Mesenchymal stem cell (in vitro differentiated cells and primary cell): ENCODE measurements at regions not wholly inside any gene's neighbourhood (a gene's known extent, or its start where the extent isn't known, plus 50 kb on each side); places are given as distances from the start of the nearest gene placed in this dataset.

Source experiments
- DNase-seq: peaks from one replicate; pipeline ENCODE4 v3.0.0-alpha.2; 2013
- H2AFZ ChIP-seq: one replicate; pipeline ENCODE4 v1.6.1; 2013; ENCODE audit warnings: low read depth, mild to moderate bottlenecking, control low read depth, inconsistent platforms, low read length, moderate library complexity
- H2AK5ac ChIP-seq: 2 replicates; pipeline ENCODE4 v1.6.1; 2013; ENCODE audit warnings: low read length, moderate library complexity, mild to moderate bottlenecking, inconsistent platforms; ENCODE audit not compliant: severe bottlenecking
- H2BK120ac ChIP-seq: one replicate; pipeline ENCODE4 v1.6.1; 2013; ENCODE audit warnings: low read depth, mild to moderate bottlenecking, inconsistent platforms, low read length, moderate library complexity
- H2BK12ac ChIP-seq, 2 experiments: one replicate each; pipeline ENCODE4 v1.6.1; 2013; ENCODE audit warnings: inconsistent platforms in 2 of 2, low read length in 2 of 2, mild to moderate bottlenecking in 2 of 2, moderate library complexity in 2 of 2, control low read depth in 1 of 2
- H2BK15ac ChIP-seq: one replicate; pipeline ENCODE4 v1.6.1; 2013; ENCODE audit warnings: mild to moderate bottlenecking, low read depth, inconsistent platforms; ENCODE audit not compliant: poor library complexity, severe bottlenecking
- H2BK5ac ChIP-seq: 2 replicates; pipeline ENCODE4 v1.6.1; 2013; ENCODE audit warnings: low read depth, mild to moderate bottlenecking, low read length, control low read depth, inconsistent platforms; ENCODE audit not compliant: poor library complexity, severe bottlenecking
- H3K14ac ChIP-seq, 2 experiments: one replicate each; pipeline ENCODE4 v1.6.1; 2013; ENCODE audit warnings: inconsistent platforms in 2 of 2, low read length in 2 of 2, control low read depth in 1 of 2, mild to moderate bottlenecking in 1 of 2, moderate library complexity in 1 of 2
- H3K18ac ChIP-seq, 2 experiments: one replicate each; pipeline ENCODE4 v1.6.1; 2013; ENCODE audit warnings: inconsistent platforms in 2 of 2, low read length in 2 of 2, control low read depth in 1 of 2, low read depth in 1 of 2, mild to moderate bottlenecking in 1 of 2
- H3K23ac ChIP-seq, 2 experiments: one replicate each; pipeline ENCODE4 v1.6.1; 2013; ENCODE audit warnings: inconsistent platforms in 2 of 2, low read length in 2 of 2, mild to moderate bottlenecking in 2 of 2, moderate library complexity in 2 of 2, control low read depth in 1 of 2
- H3K27ac ChIP-seq: 2 replicates; pipeline ENCODE4 v1.5.1; 2013; ENCODE audit warnings: mild to moderate bottlenecking, moderate library complexity, low read length, control low read depth, inconsistent platforms; ENCODE audit not compliant: poor library complexity, severe bottlenecking
- H3K27me3 ChIP-seq, 2 experiments: 2 replicates each; pipeline versions ENCODE4 v1.6.1 to v1.7.0; 2013; ENCODE audit warnings: low read length in 2 of 2, mild to moderate bottlenecking in 2 of 2, moderate library complexity in 2 of 2, control low read depth in 1 of 2, inconsistent platforms in 1 of 2; ENCODE audit not compliant: control insufficient read depth in 1 of 2, insufficient read depth in 1 of 2
- H3K36me3 ChIP-seq, 2 experiments: 2 replicates each; pipeline versions ENCODE4 v1.6.1 to v1.7.0; 2013; ENCODE audit warnings: low read length in 2 of 2, control low read depth in 1 of 2, inconsistent platforms in 1 of 2, low read depth in 1 of 2, mild to moderate bottlenecking in 1 of 2; ENCODE audit not compliant: insufficient read depth in 2 of 2, control insufficient read depth in 1 of 2
- H3K4ac ChIP-seq, 2 experiments: one replicate each; pipeline ENCODE4 v1.6.1; 2013; ENCODE audit warnings: inconsistent platforms in 2 of 2, low read length in 2 of 2, mild to moderate bottlenecking in 2 of 2, moderate library complexity in 2 of 2, control low read depth in 1 of 2, low read depth in 1 of 2
- H3K4me1 ChIP-seq: 2 replicates; pipeline ENCODE4 v1.6.1; 2013; ENCODE audit warnings: low read depth, low read length, control low read depth; ENCODE audit not compliant: control insufficient read depth, insufficient read depth
- H3K4me2 ChIP-seq: 2 replicates; pipeline ENCODE4 v1.6.1; 2013; ENCODE audit warnings: low read length, mild to moderate bottlenecking, inconsistent platforms; ENCODE audit not compliant: poor library complexity, severe bottlenecking
- H3K4me3 ChIP-seq, 2 experiments: 2 replicates each; pipeline versions ENCODE4 v1.5.1 to v1.7.0; 2013; ENCODE audit warnings: low read length in 2 of 2, mild to moderate bottlenecking in 2 of 2, control low read depth in 1 of 2, low read depth in 1 of 2; ENCODE audit not compliant: insufficient read depth in 1 of 2
- H3K79me1 ChIP-seq: replicated peaks from 2 replicates; pipeline ENCODE4 v1.6.1; 2013; ENCODE audit warnings: mild to moderate bottlenecking, control low read depth, low read length, inconsistent platforms; ENCODE audit not compliant: poor library complexity, severe bottlenecking
- H3K9ac ChIP-seq: 2 replicates; pipeline ENCODE4 v1.7.0; 2013; ENCODE audit warnings: mild to moderate bottlenecking, low read length, moderate library complexity
- H3K9me3 ChIP-seq: 2 replicates; pipeline ENCODE4 v1.7.0; 2013; ENCODE audit warnings: mild to moderate bottlenecking, low read length; ENCODE audit not compliant: control insufficient read depth
- H4K8ac ChIP-seq: one replicate; pipeline ENCODE4 v1.6.1; 2013; ENCODE audit warnings: inconsistent platforms, mild to moderate bottlenecking, low read length, moderate library complexity
- H4K91ac ChIP-seq: one replicate; pipeline ENCODE4 v1.6.1; 2013; ENCODE audit warnings: mild to moderate bottlenecking, low read length, inconsistent platforms
- WGBS: methylation state at CpG from one replicate; pipeline ENCODE4 v1.1.7; 2013; ENCODE audit warnings: mixed read lengths; 5-methylcytosine and 5-hydroxymethylcytosine counted together

- WGBS: 19% methylated on average over 33 of the region's 34 CpGs
- no peak overlapping the region for H3K4me3 ChIP-seq
Observed at GRCh38 chr6:17200395-17200794, 80.8 kb upstream of the RBM24 start.

GRCh38 chr6:17202526-17202925 lies 78.6 kb upstream of the RBM24 start:
- H3K4me3 ChIP-seq: no peak overlapping the region
- no peak overlapping the region for H3K27ac ChIP-seq
- H2BK120ac ChIP-seq: no peak overlapping the region
- no peak overlapping the region for H3K9ac ChIP-seq
- H2AFZ ChIP-seq: no peak overlapping the region
- H3K14ac ChIP-seq: no peak overlapping the region
- no peak overlapping the region for H2BK15ac ChIP-seq
- no peak overlapping the region for H3K23ac ChIP-seq
- DNase-seq: no peak
- peaks cover 0 to 4% of the 10 kb centered on the region in 2 experiments for H3K36me3 ChIP-seq
- no peak overlapping the region for H2AK5ac ChIP-seq
- H3K4me1 ChIP-seq: no peaks in the 10 kb centered on the region
- H3K9me3 ChIP-seq: peaks cover 5% of the 10 kb centered on the region
- H3K18ac ChIP-seq: no peak overlapping the region
- H2BK5ac ChIP-seq: no peak overlapping the region
- no peak overlapping the region for H4K8ac ChIP-seq
- no peak overlapping the region for H4K91ac ChIP-seq
- WGBS: 84% methylated on average over 7 of the region's 7 CpGs
- no peaks in the 10 kb centered on the region for H3K79me1 ChIP-seq
- no peak overlapping the region for H3K4me2 ChIP-seq
- H3K27me3 ChIP-seq: no peaks in the 10 kb centered on the region
- no peak overlapping the region for H3K4ac ChIP-seq
- no peak overlapping the region for H2BK12ac ChIP-seq

More at GRCh38 chr6:17200395-17200794, 80.8 kb upstream of the RBM24 start:
- no peak overlapping the region for H2AK5ac ChIP-seq
- no peak overlapping the region for H2BK12ac ChIP-seq
- no peaks in the 10 kb centered on the region for H3K79me1 ChIP-seq
- H3K27me3 ChIP-seq: no peaks in the 10 kb centered on the region
- H2BK15ac ChIP-seq: no peak overlapping the region
- H3K14ac ChIP-seq: no peak overlapping the region
- no peak overlapping the region for H2AFZ ChIP-seq
- H3K4ac ChIP-seq: no peak overlapping the region
- no peaks in the 10 kb centered on the region for H3K4me1 ChIP-seq
- H2BK5ac ChIP-seq: no peak overlapping the region
- no peak overlapping the region for H3K4me2 ChIP-seq
- H3K27ac ChIP-seq: no peak overlapping the region
- peaks cover 0 to 4% of the 10 kb centered on the region in 2 experiments for H3K36me3 ChIP-seq
- no peak overlapping the region for H3K9ac ChIP-seq
- H3K18ac ChIP-seq: no peak overlapping the region
- no peak overlapping the region for H4K8ac ChIP-seq
- no peak overlapping the region for H4K91ac ChIP-seq
- peaks cover 5% of the 10 kb centered on the region for H3K9me3 ChIP-seq
- no peak overlapping the region for H2BK120ac ChIP-seq
- H3K23ac ChIP-seq: no peak overlapping the region
- peak; percentile 10 for DNase-seq

GRCh38 chr6:17204533-17204932 lies 76.6 kb upstream of the RBM24 start:
- Histone ChIP-seq H3K4me2 (no peak overlapping the region), H3K18ac (no peak overlapping the region), H3K4me3 (no peak overlapping the region), H3K79me1 (no peaks in the 10 kb centered on the region), H3K14ac (no peak overlapping the region), H3K4ac (no peak overlapping the region), H3K27ac (no peak overlapping the region), H3K36me3 (peaks cover 0 to 4% of the 10 kb centered on the region in 2 experiments), H2BK5ac (no peak overlapping the region), H3K23ac (no peak overlapping the region), H2AFZ (no peak overlapping the region), H4K91ac (no peak overlapping the region), H2BK12ac (no peak overlapping the region), H2BK15ac (no peak overlapping the region), H3K4me1 (no peaks in the 10 kb centered on the region), H2BK120ac (no peak overlapping the region), H3K9me3 (peaks cover 5% of the 10 kb centered on the region), H4K8ac (no peak overlapping the region), H3K27me3 (no peaks in the 10 kb centered on the region), H2AK5ac (no peak overlapping the region), H3K9ac (no peak overlapping the region)
- DNase-seq: no peak
- WGBS: 91% methylated on average over 1 of the region's 1 CpG

GRCh38 chr6:17206566-17207072 lies 74.5 kb upstream of the RBM24 start:
- Histone ChIP-seq H3K14ac (no peak overlapping the region), H2BK12ac (no peak overlapping the region), H3K4me3 (no peak overlapping the region), H2AK5ac (no peak overlapping the region), H2BK120ac (no peak overlapping the region), H3K27me3 (no peaks in the 10 kb centered on the region), H4K91ac (no peak overlapping the region), H2AFZ (no peak overlapping the region), H3K4me2 (no peak overlapping the region), H3K79me1 (no peaks in the 10 kb centered on the region), H2BK15ac (no peak overlapping the region), H4K8ac (no peak overlapping the region), H3K23ac (no peak overlapping the region), H3K9me3 (peaks cover 9% of the 10 kb centered on the region), H3K4me1 (no peaks in the 10 kb centered on the region), H3K36me3 (no peaks in the 10 kb centered on the region), H3K18ac (no peak overlapping the region), H3K9ac (no peak overlapping the region), H2BK5ac (no peak overlapping the region), H3K27ac (no peak overlapping the region), H3K4ac (no peak overlapping the region)
- no peak for DNase-seq
- WGBS: 97% methylated on average over 21 of the region's 22 CpGs
